ENCODE measurements at regions not wholly inside any gene's neighbourhood (a gene's known extent, or its start where the extent isn't known, plus 50 kb on each side); places are given as distances from the start of the nearest gene placed in this dataset.

- TF ChIP-seq CTCF (IDR thresholded peaks at IDR 0.05) (no peak), POLR2AphosphoS5 (IDR thresholded peaks at IDR 0.05) (no peak), POLR2A (IDR thresholded peaks at IDR 0.05) (no peak), EP300 (IDR thresholded peaks at IDR 0.05) (no peak)
Measured at GRCh38 chr21:35562876-35563275, 497.4 kb downstream of the SETD4 start.

Data from upper lobe of left lung (tissue), 4 donors.